PC-9 (cell line): ENCODE measurements at regions not wholly inside any gene's neighbourhood (a gene's known extent, or its start where the extent isn't known, plus 50 kb on each side); places are given as distances from the start of the nearest gene placed in this dataset.

Source experiments
- CTCF ChIP-seq: fragments of 200-600 bp; sonication (generic); conservative IDR thresholded peaks from 2 replicates; pipeline ENCODE4 v1.6.1; 2017; ENCODE audit warnings: mixed run types, antibody characterized with exemption, mild to moderate bottlenecking, moderate library complexity
- EZH2 ChIP-seq: fragments of 200-600 bp; sonication (generic); IDR thresholded peaks from 2 replicates; pipeline ENCODE4 v1.8.0; 2017; ENCODE audit warnings: antibody characterized with exemption, low read depth

GRCh38 chr6:147772724-147773123, 264.2 kb downstream of the SAMD5 start:
- TF ChIP-seq CTCF (no peak), EZH2 (no peak)
